HUES64 (cell line): ENCODE measurements at regions not wholly inside any gene's neighbourhood (a gene's known extent, or its start where the extent isn't known, plus 50 kb on each side); places are given as distances from the start of the nearest gene placed in this dataset.
"Not testable (repeated sequence)": the region's sequence is repeated elsewhere in the genome, so short reads cannot be mapped to it uniquely, and the experiment has no call there.

Experiments
- H3K27ac ChIP-seq: 2 replicates; pipeline ENCODE4 v1.7.0; 2013; ENCODE audit warnings: low read depth, low read length, inconsistent platforms
- H3K27me3 ChIP-seq: 2 replicates; pipeline ENCODE4 v1.6.1; 2013; ENCODE audit warnings: mild to moderate bottlenecking, low read length; ENCODE audit not compliant: insufficient read depth
- H3K36me3 ChIP-seq: 2 replicates; pipeline ENCODE4 v1.6.1; 2013; ENCODE audit warnings: mild to moderate bottlenecking, low read length; ENCODE audit not compliant: insufficient read depth
- H3K4me1 ChIP-seq: 2 replicates; pipeline ENCODE4 v1.6.1; 2013; ENCODE audit warnings: mild to moderate bottlenecking, low read length, moderate library complexity; ENCODE audit not compliant: insufficient read depth
- H3K4me3 ChIP-seq: 2 replicates; pipeline ENCODE4 v1.5.1; 2013; ENCODE audit warnings: mild to moderate bottlenecking, low read length, moderate library complexity
- H3K9ac ChIP-seq: 2 replicates; pipeline ENCODE4 v1.6.1; 2013; ENCODE audit warnings: mild to moderate bottlenecking, low read depth, low read length
- H3K9me3 ChIP-seq: 2 replicates; pipeline ENCODE4 v1.6.1; 2013; ENCODE audit warnings: low read depth, low read length; ENCODE audit not compliant: insufficient read depth
- WGBS: fragments of 150-250, 120-280 bp; methylation state at CpG from one replicate; pipeline ENCODE4 v1.1.7; 2013; ENCODE audit warnings: missing lambda C conversion rate; 5-methylcytosine and 5-hydroxymethylcytosine counted together

- H3K9ac ChIP-seq: no peak overlapping the region
- no peaks in the 10 kb centered on the region for H3K36me3 ChIP-seq
- H3K9me3 ChIP-seq: no peaks in the 10 kb centered on the region
- peaks cover 84% of the 10 kb centered on the region for H3K27me3 ChIP-seq
- 0 out of 2 replicates have a peak, but pooled peaks cover 5% of the 10 kb centered on the region for H3K4me1 ChIP-seq
- 50% methylated on average over 6 of the region's 6 CpGs for WGBS
- H3K27ac ChIP-seq: no peak overlapping the region
- peak overlapping the region; percentile 73 for H3K4me3 ChIP-seq
Observed at GRCh38 chr6:28791002-28791383, 132.8 kb downstream of the TRIM27 start.

- 2% methylated on average over 35 of the region's 35 CpGs for WGBS
- no peak overlapping the region for H3K9ac ChIP-seq
- peak overlapping the region; percentile 66 for H3K4me3 ChIP-seq
Observed at GRCh38 chr6:28794175-28795002, 129.4 kb downstream of the TRIM27 start.

GRCh38 chr6:28800647-28801046 is 123.1 kb downstream of the TRIM27 start:
- not testable (repeated sequence) for H3K9me3 ChIP-seq, H3K36me3 ChIP-seq, H3K4me3 ChIP-seq, H3K27ac ChIP-seq, H3K9ac ChIP-seq, H3K4me1 ChIP-seq
- H3K27me3 ChIP-seq: peaks cover 53% of the 10 kb centered on the region
- WGBS: 91% methylated on average over 4 of the region's 4 CpGs

More at GRCh38 chr6:28794175-28795002, 129.4 kb downstream of the TRIM27 start:
- peaks cover 60% of the 10 kb centered on the region for H3K27me3 ChIP-seq
- H3K4me1 ChIP-seq: 0 out of 2 replicates have a peak, but pooled peaks cover 5% of the 10 kb centered on the region
- no peaks in the 10 kb centered on the region for H3K9me3 ChIP-seq
- no peaks in the 10 kb centered on the region for H3K36me3 ChIP-seq
- H3K27ac ChIP-seq: no peak overlapping the region

- Histone ChIP-seq H3K9me3 (no peaks in the 10 kb centered on the region), H3K9ac (no peak overlapping the region), H3K27ac (no peak overlapping the region), H3K36me3 (no peaks in the 10 kb centered on the region), H3K4me1 (0 out of 2 replicates have a peak, but pooled peaks cover 3% of the 10 kb centered on the region), H3K27me3 (peaks cover 62% of the 10 kb centered on the region), H3K4me3 (peak overlapping the region; percentile 64)
- WGBS: 37% methylated on average over 23 of the region's 25 CpGs
Observed at GRCh38 chr6:28802417-28803336, 121.1 kb downstream of the TRIM27 start.

- WGBS: 4% methylated on average over 8 of the region's 8 CpGs
- Histone ChIP-seq H3K27me3 (peaks cover 64% of the 10 kb centered on the region), H3K9ac (no peak overlapping the region), H3K27ac (no peak overlapping the region), H3K36me3 (no peaks in the 10 kb centered on the region), H3K4me1 (0 out of 2 replicates have a peak, but pooled peaks cover 3% of the 10 kb centered on the region), H3K4me3 (peak overlapping the region; percentile 64), H3K9me3 (no peaks in the 10 kb centered on the region)
Observed at GRCh38 chr6:28803337-28803709, 120.5 kb downstream of the TRIM27 start.

GRCh38 chr6:28807682-28808280 is 116.0 kb downstream of the TRIM27 start:
- peak overlapping the region; percentile 67 for H3K4me3 ChIP-seq
- H3K36me3 ChIP-seq: no peaks in the 10 kb centered on the region
- under 1% methylated on average over 11 of the region's 12 CpGs for WGBS
- no peaks in the 10 kb centered on the region for H3K9me3 ChIP-seq
- H3K4me1 ChIP-seq: peaks cover 17% of the 10 kb centered on the region
- no peak overlapping the region for H3K27ac ChIP-seq
- H3K9ac ChIP-seq: no peak overlapping the region
- peaks cover 89% of the 10 kb centered on the region for H3K27me3 ChIP-seq

GRCh38 chr6:28808383-28808782 is 115.4 kb downstream of the TRIM27 start:
- peaks cover 89% of the 10 kb centered on the region for H3K27me3 ChIP-seq

GRCh38 chr6:28809947-28810658 is 113.7 kb downstream of the TRIM27 start:
- H3K4me3 ChIP-seq: peak overlapping the region; percentile 58
- H3K36me3 ChIP-seq: no peaks in the 10 kb centered on the region
- no peaks in the 10 kb centered on the region for H3K9me3 ChIP-seq
- under 1% methylated on average over 32 of the region's 33 CpGs for WGBS
- H3K27ac ChIP-seq: no peak overlapping the region
- no peak overlapping the region for H3K9ac ChIP-seq
- peaks cover 89% of the 10 kb centered on the region for H3K27me3 ChIP-seq
- peaks cover 20% of the 10 kb centered on the region for H3K4me1 ChIP-seq

More at GRCh38 chr6:28808383-28808782, 115.4 kb downstream of the TRIM27 start:
- Histone ChIP-seq H3K36me3 (no peaks in the 10 kb centered on the region), H3K4me1 (peaks cover 17% of the 10 kb centered on the region), H3K9me3 (no peaks in the 10 kb centered on the region), H3K9ac (no peak overlapping the region), H3K4me3 (peak overlapping the region; percentile 67), H3K27ac (no peak overlapping the region)
- 3% methylated on average over 13 of the region's 13 CpGs for WGBS

GRCh38 chr6:28810659-28811053 is 113.1 kb downstream of the TRIM27 start:
- Histone ChIP-seq H3K9me3 (no peaks in the 10 kb centered on the region), H3K27me3 (peaks cover 94% of the 10 kb centered on the region), H3K9ac (no peak overlapping the region), H3K36me3 (no peaks in the 10 kb centered on the region), H3K27ac (no peak overlapping the region), H3K4me3 (peak overlapping the region; percentile 58), H3K4me1 (peaks cover 25% of the 10 kb centered on the region)
- WGBS: 3% methylated on average over 14 of the region's 14 CpGs

- H3K27ac ChIP-seq: no peak overlapping the region
- peaks cover 35% of the 10 kb centered on the region for H3K4me1 ChIP-seq
- H3K9ac ChIP-seq: no peak overlapping the region
- 1% methylated on average over 6 of the region's 7 CpGs for WGBS
- H3K27me3 ChIP-seq: peaks cover 95% of the 10 kb centered on the region
- H3K9me3 ChIP-seq: no peaks in the 10 kb centered on the region
- H3K36me3 ChIP-seq: no peaks in the 10 kb centered on the region
- peak overlapping the region; percentile 56 for H3K4me3 ChIP-seq
Observed at GRCh38 chr6:28811873-28812272, 111.9 kb downstream of the TRIM27 start.
